Right lobe of liver (tissue), 6 donors: ENCODE measurements at regions not wholly inside any gene's neighbourhood (a gene's known extent, or its start where the extent isn't known, plus 50 kb on each side); places are given as distances from the start of the nearest gene placed in this dataset.

ENCODE experiments used
- ATAC-seq, 4 donors: fragments of 200-7000 bp; cut with Tn5 transposase; one replicate each; pipeline ENCODE4 v1.9.1; 2020; ENCODE audit warnings: mild to moderate bottlenecking in 4 of 4, moderate library complexity in 4 of 4
- DNase-seq, 3 donors: peaks; one replicate each; pipeline ENCODE4 v3.0.0-alpha.2; 2020
- H3K27ac ChIP-seq, 3 donors: fragments of 200-600 bp; one replicate each; pipeline ENCODE4 v1.8.0; 2022
- H3K27me3 ChIP-seq, 2 donors: fragments of 200-600 bp; one replicate each; pipeline ENCODE4 v1.8.0; 2022
- H3K36me3 ChIP-seq, 4 donors: fragments of 200-600 bp; sonication (generic) in 1 of 4; one replicate each; pipeline versions ENCODE4 v1.5.1 to v1.8.0; 2017 to 2022; ENCODE audit warnings: control low read depth in 1 of 4
- H3K4me1 ChIP-seq, 4 donors: fragments of 200-600 bp; sonication (generic) in 1 of 4; one replicate each; pipeline versions ENCODE4 v1.5.1 to v1.8.0; 2017 to 2022; ENCODE audit warnings: control low read depth in 1 of 4
- H3K4me3 ChIP-seq, 3 donors: fragments of 200-600 bp; one replicate each; pipeline ENCODE4 v1.8.0; 2022
- H3K9me3 ChIP-seq, 4 donors: fragments of 200-600 bp; sonication (generic) in 1 of 4; one replicate each; pipeline versions ENCODE4 v1.5.1 to v1.8.0; 2017 to 2022; ENCODE audit warnings: control low read depth in 1 of 4
- CTCF ChIP-seq, 4 donors: fragments of 200-600 bp in 3 of 4; fragments of 450-650 bp in 1 of 4; IDR thresholded peaks; one replicate each; pipeline versions ENCODE4 v1.5.1 to v1.8.0; 2016 to 2022; ENCODE audit warnings: antibody characterized with exemption in 4 of 4, mild to moderate bottlenecking in 2 of 4
- POLR2A ChIP-seq: fragments of 450-650 bp; IDR thresholded peaks from one replicate; pipeline ENCODE4 v1.6.1; 2017; ENCODE audit warnings: antibody characterized with exemption, mild to moderate bottlenecking
- WGBS: methylation state at CpG from one replicate; pipeline ENCODE4 v1.1.6; 2018; ENCODE audit warnings: low coverage, low lambda C conversion rate; ENCODE audit not compliant: insufficient coverage; ENCODE audit errors: missing lambda C conversion rate; 5-methylcytosine and 5-hydroxymethylcytosine counted together
- intact Hi-C, 2 donors: fragments of 100-400 bp; cut with DNase I; formaldehyde crosslinking; loops; one replicate each; pipeline versions ENCODE4 v1.11.2 to v1.14.1; 2022
- donor health status: DM: no; HTN: yes; CAD: no.
- donor health status: DM: no; HTN: no; CAD: no.
- donor health status: DM: no; HTN: no; CAD: no.
- donor health status: DM: no; HTN: yes; CAD: no.
- donor health status: DM: no; HTN: yes; CAD: no.

GRCh38 chr11:101345891-101346290 is 216.3 kb upstream of the PGR start:
- no peak overlapping the region for H3K27ac ChIP-seq
- no peak for ATAC-seq
- H3K4me3 ChIP-seq: no peak overlapping the region
- TF ChIP-seq POLR2A (no peak), CTCF (IDR thresholded peaks at IDR 0.05) (no peak)
- H3K27me3 ChIP-seq: no peaks in the 10 kb centered on the region
- no peaks in the 10 kb centered on the region for H3K9me3 ChIP-seq
- DNase-seq: no peak
- intact Hi-C loops: no loop called here
- 60% methylated on average over 3 of the region's 3 CpGs for WGBS
- no peaks in the 10 kb centered on the region for H3K36me3 ChIP-seq
- no peaks in the 10 kb centered on the region for H3K4me1 ChIP-seq

GRCh38 chr11:101342307-101342706 is 212.7 kb upstream of the PGR start:
- no peaks in the 10 kb centered on the region for H3K36me3 ChIP-seq
- DNase-seq: no peak
- H3K4me1 ChIP-seq: no peaks in the 10 kb centered on the region
- no peak for ATAC-seq
- WGBS: 7% methylated on average over 1 of the region's 1 CpG
- no peaks in the 10 kb centered on the region for H3K27me3 ChIP-seq
- TF ChIP-seq POLR2A (no peak), CTCF (IDR thresholded peaks at IDR 0.05) (no peak)
- no peak overlapping the region for H3K27ac ChIP-seq
- H3K4me3 ChIP-seq: no peak overlapping the region
- no peaks in the 10 kb centered on the region for H3K9me3 ChIP-seq
- intact Hi-C loops: no loop called here

- ATAC-seq (no peak), DNase-seq (no peak)
- Histone ChIP-seq H3K27me3 (no peaks in the 10 kb centered on the region), H3K9me3 (no peaks in the 10 kb centered on the region), H3K4me1 (no peaks in the 10 kb centered on the region), H3K36me3 (no peaks in the 10 kb centered on the region), H3K27ac (no peak overlapping the region), H3K4me3 (no peak overlapping the region)
- no peak for TF ChIP-seq CTCF (IDR thresholded peaks at IDR 0.05)
- TF ChIP-seq POLR2A: no peak
- 21% methylated on average over 1 of the region's 1 CpG for WGBS
- intact Hi-C loops: no loop called here
These were observed 212.0 kb upstream of the PGR start for GRCh38 chr11:101341578-101341977.

- no peaks in the 10 kb centered on the region for H3K9me3 ChIP-seq
- H3K4me1 ChIP-seq: no peaks in the 10 kb centered on the region
- H3K27me3 ChIP-seq: no peaks in the 10 kb centered on the region
- no peak overlapping the region for H3K27ac ChIP-seq
- no peak for DNase-seq
- H3K4me3 ChIP-seq: no peak overlapping the region
- TF ChIP-seq POLR2A (no peak), CTCF (IDR thresholded peaks at IDR 0.05) (no peak)
- ATAC-seq: no peak
- H3K36me3 ChIP-seq: no peaks in the 10 kb centered on the region
- WGBS: 27% methylated on average over 4 of the region's 4 CpGs
- intact Hi-C loops: no loop called here
These were observed 207.2 kb upstream of the PGR start for GRCh38 chr11:101336858-101337257.

GRCh38 chr11:101336155-101336554 is 206.5 kb upstream of the PGR start:
- Histone ChIP-seq H3K36me3 (no peaks in the 10 kb centered on the region), H3K4me3 (no peak overlapping the region), H3K9me3 (no peaks in the 10 kb centered on the region), H3K27ac (no peak overlapping the region), H3K4me1 (no peaks in the 10 kb centered on the region), H3K27me3 (no peaks in the 10 kb centered on the region)
- intact Hi-C loops: no loop called here
- DNase-seq (no peak), ATAC-seq (no peak)
- TF ChIP-seq POLR2A (no peak), CTCF (IDR thresholded peaks at IDR 0.05) (no peak)
- WGBS: 52% methylated on average over 3 of the region's 3 CpGs
